Ishikawa (cell line): ENCODE measurements at regions not wholly inside any gene's neighbourhood (a gene's known extent, or its start where the extent isn't known, plus 50 kb on each side); places are given as distances from the start of the nearest gene placed in this dataset.

ENCODE experiments used
- EGR1 ChIP-seq: IDR thresholded peaks from 2 replicates; pipeline ENCODE4 v1.6.1; 2012
- EP300 ChIP-seq: IDR thresholded peaks from 2 replicates; pipeline ENCODE4 v1.6.1; 2012; ENCODE audit warnings: borderline replicate concordance
- RAD21 ChIP-seq: IDR thresholded peaks from 2 replicates; pipeline ENCODE4 v1.6.1; 2012; ENCODE audit warnings: low read depth
- TAF1 ChIP-seq: IDR thresholded peaks from 2 replicates; pipeline ENCODE4 v1.6.1; 2012; ENCODE audit warnings: low read depth, mild to moderate bottlenecking
- TCF12 ChIP-seq: IDR thresholded peaks from 2 replicates; pipeline ENCODE4 v1.6.1; 2012; ENCODE audit warnings: low read depth
- ZBTB7A ChIP-seq: IDR thresholded peaks from 2 replicates; pipeline ENCODE4 v1.6.1; 2012; ENCODE audit warnings: low read depth
- TF ChIP-seq, protein P1 (sequence below): IDR thresholded peaks from 2 replicates; pipeline ENCODE4 v1.6.1; 2012
- TF ChIP-seq, protein P2 (sequence below): IDR thresholded peaks from 2 replicates; pipeline ENCODE4 v1.6.1; 2012; ENCODE audit warnings: low read depth, mild to moderate bottlenecking

DNA sequence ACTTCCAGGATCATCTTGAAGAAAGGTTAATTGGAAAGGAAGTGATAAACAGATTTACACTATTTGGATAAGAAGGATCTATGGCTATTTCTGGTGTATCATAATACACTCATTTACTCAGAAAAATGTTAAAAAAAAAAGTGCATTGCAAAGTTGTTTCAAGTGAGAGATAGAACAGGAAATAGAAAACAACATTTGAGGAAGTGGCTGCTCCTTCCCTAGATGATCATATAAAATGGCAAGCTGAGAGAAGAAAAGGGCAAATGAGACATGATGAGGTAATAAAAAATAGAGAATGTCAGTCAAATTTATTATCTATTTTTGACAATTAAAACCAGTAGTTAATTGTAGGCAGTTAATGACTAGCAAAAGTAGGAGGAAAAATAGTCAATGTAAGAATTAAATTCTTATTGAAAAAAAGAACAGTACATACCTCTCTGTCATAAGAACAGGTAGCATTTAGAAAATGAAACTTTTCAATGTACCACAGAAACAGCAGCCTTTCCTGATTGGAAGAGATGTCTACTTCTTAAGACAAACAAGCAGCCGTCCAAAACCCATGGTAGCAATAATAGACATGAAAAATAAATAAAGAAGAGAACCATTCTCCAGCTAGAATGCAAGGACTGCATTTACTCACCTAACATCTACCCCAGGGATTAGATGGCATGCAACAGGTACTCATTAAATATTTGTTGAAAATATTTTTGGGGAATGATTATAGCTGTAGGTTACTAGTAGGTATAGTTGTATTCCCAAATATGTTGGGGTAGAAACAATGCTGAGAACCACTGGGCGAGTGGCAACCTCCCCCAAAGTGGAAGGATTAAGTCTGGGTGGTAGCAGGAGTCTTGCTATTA lies 63.9 kb upstream of the GRIP1 start:
- TF ChIP-seq TCF12 (no peak), RAD21 (no peak), ZBTB7A (no peak), EP300 (no peak), TAF1 (no peak), EGR1 (no peak)
- TF ChIP-seq, protein P1, sequence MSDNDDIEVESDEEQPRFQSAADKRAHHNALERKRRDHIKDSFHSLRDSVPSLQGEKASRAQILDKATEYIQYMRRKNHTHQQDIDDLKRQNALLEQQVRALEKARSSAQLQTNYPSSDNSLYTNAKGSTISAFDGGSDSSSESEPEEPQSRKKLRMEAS = no peak
- TF ChIP-seq, protein P2, sequence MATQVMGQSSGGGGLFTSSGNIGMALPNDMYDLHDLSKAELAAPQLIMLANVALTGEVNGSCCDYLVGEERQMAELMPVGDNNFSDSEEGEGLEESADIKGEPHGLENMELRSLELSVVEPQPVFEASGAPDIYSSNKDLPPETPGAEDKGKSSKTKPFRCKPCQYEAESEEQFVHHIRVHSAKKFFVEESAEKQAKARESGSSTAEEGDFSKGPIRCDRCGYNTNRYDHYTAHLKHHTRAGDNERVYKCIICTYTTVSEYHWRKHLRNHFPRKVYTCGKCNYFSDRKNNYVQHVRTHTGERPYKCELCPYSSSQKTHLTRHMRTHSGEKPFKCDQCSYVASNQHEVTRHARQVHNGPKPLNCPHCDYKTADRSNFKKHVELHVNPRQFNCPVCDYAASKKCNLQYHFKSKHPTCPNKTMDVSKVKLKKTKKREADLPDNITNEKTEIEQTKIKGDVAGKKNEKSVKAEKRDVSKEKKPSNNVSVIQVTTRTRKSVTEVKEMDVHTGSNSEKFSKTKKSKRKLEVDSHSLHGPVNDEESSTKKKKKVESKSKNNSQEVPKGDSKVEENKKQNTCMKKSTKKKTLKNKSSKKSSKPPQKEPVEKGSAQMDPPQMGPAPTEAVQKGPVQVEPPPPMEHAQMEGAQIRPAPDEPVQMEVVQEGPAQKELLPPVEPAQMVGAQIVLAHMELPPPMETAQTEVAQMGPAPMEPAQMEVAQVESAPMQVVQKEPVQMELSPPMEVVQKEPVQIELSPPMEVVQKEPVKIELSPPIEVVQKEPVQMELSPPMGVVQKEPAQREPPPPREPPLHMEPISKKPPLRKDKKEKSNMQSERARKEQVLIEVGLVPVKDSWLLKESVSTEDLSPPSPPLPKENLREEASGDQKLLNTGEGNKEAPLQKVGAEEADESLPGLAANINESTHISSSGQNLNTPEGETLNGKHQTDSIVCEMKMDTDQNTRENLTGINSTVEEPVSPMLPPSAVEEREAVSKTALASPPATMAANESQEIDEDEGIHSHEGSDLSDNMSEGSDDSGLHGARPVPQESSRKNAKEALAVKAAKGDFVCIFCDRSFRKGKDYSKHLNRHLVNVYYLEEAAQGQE = no peak
